ENCODE measurements at regions not wholly inside any gene's neighbourhood (a gene's known extent, or its start where the extent isn't known, plus 50 kb on each side); places are given as distances from the start of the nearest gene placed in this dataset.
"Not testable (repeated sequence)": the region's sequence is repeated elsewhere in the genome, so short reads cannot be mapped to it uniquely, and the experiment has no call there.

GRCh38 chr12:46549527-46550265 is 177.1 kb upstream of the SLC38A2 start:
- no peak for DNase-seq (ENCODE audit: extremely low read depth in 1 of 2, low read depth in 1 of 2)

- DNase-seq (ENCODE audit: extremely low read depth in 1 of 2, low read depth in 1 of 2): no peak
These were observed 176.1 kb upstream of the SLC38A2 start for GRCh38 chr12:46548605-46549071.

GRCh38 chr12:46547421-46548354 is 175.1 kb upstream of the SLC38A2 start:
- no peak for DNase-seq (ENCODE audit: extremely low read depth in 1 of 2, low read depth in 1 of 2)

GRCh38 chr12:46546634-46547273 is 174.2 kb upstream of the SLC38A2 start:
- no peak for DNase-seq (ENCODE audit: extremely low read depth in 1 of 2, low read depth in 1 of 2)

- not testable (repeated sequence) for DNase-seq (ENCODE audit: extremely low read depth in 1 of 2, low read depth in 1 of 2)
These were observed 170.8 kb upstream of the SLC38A2 start for GRCh38 chr12:46543378-46543795.

- DNase-seq (ENCODE audit: extremely low read depth in 1 of 2, low read depth in 1 of 2): no peak
These were observed 166.4 kb upstream of the SLC38A2 start for GRCh38 chr12:46538976-46539375.

GRCh38 chr12:46537387-46537955 is 164.9 kb upstream of the SLC38A2 start:
- DNase-seq (ENCODE audit: extremely low read depth in 1 of 2, low read depth in 1 of 2): no peak

- not testable (repeated sequence) for DNase-seq (ENCODE audit: extremely low read depth in 1 of 2, low read depth in 1 of 2)
These were observed 163.7 kb upstream of the SLC38A2 start for GRCh38 chr12:46536316-46536715.

GRCh38 chr12:46535907-46536306 is 163.3 kb upstream of the SLC38A2 start:
- no peak for DNase-seq (ENCODE audit: extremely low read depth in 1 of 2, low read depth in 1 of 2)

GRCh38 chr12:46535376-46535775 is 162.8 kb upstream of the SLC38A2 start:
- no peak for DNase-seq (ENCODE audit: extremely low read depth in 1 of 2, low read depth in 1 of 2)

- no peak for DNase-seq (ENCODE audit: extremely low read depth in 1 of 2, low read depth in 1 of 2)
These were observed 161.8 kb upstream of the SLC38A2 start for GRCh38 chr12:46534327-46534840.

GRCh38 chr12:46533723-46534122 is 161.2 kb upstream of the SLC38A2 start:
- DNase-seq (ENCODE audit: extremely low read depth in 1 of 2, low read depth in 1 of 2): no peak

GRCh38 chr12:46531804-46532203 is 159.2 kb upstream of the SLC38A2 start:
- no peak for DNase-seq (ENCODE audit: extremely low read depth in 1 of 2, low read depth in 1 of 2)

- DNase-seq (ENCODE audit: extremely low read depth in 1 of 2, low read depth in 1 of 2): no peak
These were observed 158.6 kb upstream of the SLC38A2 start for GRCh38 chr12:46531059-46531785.

GRCh38 chr12:46530373-46531056 is 157.9 kb upstream of the SLC38A2 start:
- no peak for DNase-seq (ENCODE audit: extremely low read depth in 1 of 2, low read depth in 1 of 2)

- no peak for DNase-seq (ENCODE audit: extremely low read depth in 1 of 2, low read depth in 1 of 2)
These were observed 153.7 kb upstream of the SLC38A2 start for GRCh38 chr12:46526233-46526632.

- DNase-seq (ENCODE audit: extremely low read depth in 1 of 2, low read depth in 1 of 2): no peak
These were observed 152.2 kb upstream of the SLC38A2 start for GRCh38 chr12:46524778-46525177.

- DNase-seq (ENCODE audit: extremely low read depth in 1 of 2, low read depth in 1 of 2): no peak
These were observed 151.5 kb upstream of the SLC38A2 start for GRCh38 chr12:46523863-46524770.
